Lower lobe of right lung (tissue), 2 donors: ENCODE measurements at regions not wholly inside any gene's neighbourhood (a gene's known extent, or its start where the extent isn't known, plus 50 kb on each side); places are given as distances from the start of the nearest gene placed in this dataset.

Experiments used
- ATAC-seq, 2 donors: fragments of 200-7000 bp; cut with Tn5 transposase; one replicate each; pipeline ENCODE4 v1.9.1; 2020 to 2022; ENCODE audit warnings: mild to moderate bottlenecking in 2 of 2, moderate library complexity in 2 of 2
- DNase-seq: peaks from one replicate; pipeline ENCODE4 v3.0.0-alpha.2; 2020
- H3K27ac ChIP-seq: fragments of 200-600 bp; one replicate; pipeline ENCODE4 v1.8.0; 2022
- H3K27me3 ChIP-seq: fragments of 200-600 bp; one replicate; pipeline ENCODE4 v1.8.0; 2022; ENCODE audit warnings: low read depth
- H3K36me3 ChIP-seq: fragments of 200-600 bp; one replicate; pipeline ENCODE4 v1.8.0; 2022; ENCODE audit warnings: mild to moderate bottlenecking
- H3K4me1 ChIP-seq: fragments of 200-600 bp; one replicate; pipeline ENCODE4 v1.8.0; 2022
- H3K4me3 ChIP-seq: fragments of 200-600 bp; one replicate; pipeline ENCODE4 v1.8.0; 2022; ENCODE audit warnings: mild to moderate bottlenecking
- H3K9me3 ChIP-seq: fragments of 200-600 bp; one replicate; pipeline ENCODE4 v1.8.0; 2022
- CTCF ChIP-seq: fragments of 200-600 bp; IDR thresholded peaks from one replicate; pipeline ENCODE4 v1.8.0; 2022; ENCODE audit warnings: antibody characterized with exemption, mild to moderate bottlenecking
- intact Hi-C: fragments of 100-400 bp; cut with DNase I; formaldehyde crosslinking; loops from one replicate; pipeline ENCODE4 v1.11.0; 2022
- donor health status: DM: no; HTN: yes; CAD: no; lungs with severe emphysema.

GRCh38 chr20:63129991-63130657 is 85.8 kb downstream of the YTHDF1 start:
- ATAC-seq (no peak), DNase-seq (peak; percentile 36)
- Histone ChIP-seq H3K9me3 (no peaks in the 10 kb centered on the region), H3K4me3 (no peak overlapping the region), H3K4me1 (no peaks in the 10 kb centered on the region), H3K27ac (no peak overlapping the region), H3K36me3 (no peaks in the 10 kb centered on the region), H3K27me3 (peaks cover 15% of the 10 kb centered on the region)
- intact Hi-C loops, result no loop called here
- TF ChIP-seq CTCF, result no peak

- Histone ChIP-seq H3K9me3 (no peaks in the 10 kb centered on the region), H3K36me3 (no peaks in the 10 kb centered on the region), H3K27me3 (peaks cover 19% of the 10 kb centered on the region), H3K4me1 (no peaks in the 10 kb centered on the region), H3K27ac (no peak overlapping the region), H3K4me3 (no peak overlapping the region)
- TF ChIP-seq CTCF, result no peak
- intact Hi-C loops, result no loop called here
- DNase-seq, result no peak
- ATAC-seq, result no peak
Measured at GRCh38 chr20:63129376-63129965, 86.5 kb downstream of the YTHDF1 start.

DNA sequence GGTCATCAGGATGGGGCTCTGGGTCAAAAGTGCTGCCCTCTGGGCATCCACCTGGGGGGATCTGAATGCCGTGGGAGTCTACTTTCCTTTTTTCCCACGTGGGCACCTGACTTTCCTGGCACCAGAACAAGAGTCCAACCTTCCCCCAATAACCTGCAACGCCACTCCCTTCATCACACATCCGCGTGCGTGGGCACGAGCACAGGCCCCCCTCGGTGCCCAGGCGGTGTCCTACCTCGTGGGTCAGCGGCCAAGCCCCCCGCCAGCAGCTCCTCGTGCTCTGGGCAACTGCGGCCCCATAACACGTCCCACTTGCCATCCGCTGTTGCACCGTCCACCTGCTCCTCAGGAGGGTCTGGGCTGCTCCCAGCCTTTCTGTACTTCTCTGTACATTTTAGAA is 87.0 kb downstream of the YTHDF1 start:
- H3K4me3 ChIP-seq, result no peak overlapping the region
- H3K27ac ChIP-seq, result no peak overlapping the region
- no peaks in the 10 kb centered on the region for H3K36me3 ChIP-seq
- no peak for TF ChIP-seq CTCF
- DNase-seq, result peak; percentile 37
- H3K4me1 ChIP-seq, result no peaks in the 10 kb centered on the region
- intact Hi-C loops, result no loop called here
- ATAC-seq, result no peak
- no peaks in the 10 kb centered on the region for H3K9me3 ChIP-seq
- H3K27me3 ChIP-seq, result peaks cover 21% of the 10 kb centered on the region

GRCh38 chr20:63128367-63128766 is 87.6 kb downstream of the YTHDF1 start:
- Histone ChIP-seq H3K27ac (no peak overlapping the region), H3K4me1 (no peaks in the 10 kb centered on the region), H3K9me3 (no peaks in the 10 kb centered on the region), H3K4me3 (no peak overlapping the region), H3K36me3 (no peaks in the 10 kb centered on the region), H3K27me3 (peaks cover 23% of the 10 kb centered on the region)
- TF ChIP-seq CTCF, result no peak
- DNase-seq (peak; percentile 41), ATAC-seq (no peak)
- intact Hi-C loops, result no loop called here

GRCh38 chr20:63127700-63128364 is 88.1 kb downstream of the YTHDF1 start:
- Histone ChIP-seq H3K27ac (no peak overlapping the region), H3K4me3 (no peak overlapping the region), H3K27me3 (peaks cover 28% of the 10 kb centered on the region), H3K36me3 (no peaks in the 10 kb centered on the region), H3K4me1 (no peaks in the 10 kb centered on the region), H3K9me3 (no peaks in the 10 kb centered on the region)
- DNase-seq (peak; percentile 3), ATAC-seq (no peak)
- no peak for TF ChIP-seq CTCF
- intact Hi-C loops, result no loop called here
